A549 (cell line): ENCODE measurements at regions not wholly inside any gene's neighbourhood (a gene's known extent, or its start where the extent isn't known, plus 50 kb on each side); places are given as distances from the start of the nearest gene placed in this dataset.

Experiments
- ATAC-seq, 2 experiments: fragments of 200-7000 bp in 1 of 2; fragments of >200 bp in 1 of 2; cut with Nextera tagmentation in 1 of 2; cut with Tn5 transposase in 1 of 2; 3 replicates each; pipeline versions ENCODE4 v1.8.0 to v1.9.1; 2018 to 2020; ENCODE audit warnings: mild to moderate bottlenecking in 1 of 2, moderate library complexity in 1 of 2
- CTCF ChIA-PET: fragments of 300-600 bp; sonication (Branson Sonifier 250); formaldehyde crosslinking; extraction: SDS; loops from one replicate; lab custom pipeline; 2021; ENCODE audit warnings: antibody characterized with exemption, inconsistent platforms; lab: Yijun Ruan, JAX
- POLR2A ChIA-PET: fragments of 350-600 bp; formaldehyde crosslinking; extraction: SDS; loops from one replicate; lab custom pipeline; 2021; ENCODE audit warnings: antibody characterized with exemption, inconsistent platforms; lab: Yijun Ruan, JAX
- DNase-seq, 2 experiments: peaks; one replicate each; pipeline versions ENCODE4 v3.0.0 to v3.0.0-alpha.2; 2011 to 2016; ENCODE audit warnings: low read depth in 1 of 2, low spot score in 1 of 2
- FAIRE-seq: peaks from 2 replicates; lab custom pipeline; 2011; peaks lifted over from hg19 to GRCh38; lab: Jason Lieb, UNC
- H3K27ac ChIP-seq, 2 experiments: fragments of >200 bp; sonication (Bioruptor Twin); formaldehyde crosslinking; 3 replicates each; pipeline ENCODE4 v1.5.1; 2016 to 2017
- H3K4me1 ChIP-seq: fragments of >200 bp; sonication (Bioruptor Twin); formaldehyde crosslinking; 3 replicates; pipeline ENCODE4 v1.6.1; 2016
- H3K4me2 ChIP-seq: fragments of >200 bp; sonication (Bioruptor Twin); formaldehyde crosslinking; 3 replicates; pipeline ENCODE4 v1.6.1; 2016
- H3K4me3 ChIP-seq: fragments of >200 bp; sonication (Bioruptor Twin); formaldehyde crosslinking; 3 replicates; pipeline ENCODE4 v1.5.1; 2016
- H3K9me3 ChIP-seq: fragments of >200 bp; sonication (Bioruptor Twin); formaldehyde crosslinking; 3 replicates; pipeline ENCODE4 v1.6.1; 2016
- BCL3 ChIP-seq: fragments of >200 bp; sonication (Bioruptor Twin); formaldehyde crosslinking; IDR thresholded peaks from 3 replicates; pipeline ENCODE4 v1.6.1; 2016
- BHLHE40 ChIP-seq: IDR thresholded peaks from 2 replicates; pipeline ENCODE4 v1.6.1; 2012; ENCODE audit warnings: low read depth, low read length, inconsistent platforms
- CBX2 ChIP-seq: fragments of 200-600 bp; sonication (generic); IDR thresholded peaks from 2 replicates; pipeline ENCODE4 v1.6.1; 2016; ENCODE audit warnings: low read depth, mild to moderate bottlenecking, borderline replicate concordance
- CBX8 ChIP-seq: fragments of 200-600 bp; sonication (generic); IDR thresholded peaks from 2 replicates; pipeline ENCODE4 v1.6.1; 2016
- CEBPB ChIP-seq, 2 experiments: fragments of >200 bp in 1 of 2; sonication (Bioruptor Twin) in 1 of 2; formaldehyde crosslinking in 1 of 2; IDR thresholded peaks; 2 replicates each; pipeline ENCODE4 v1.6.1; 2012 to 2016
- EHMT2 ChIP-seq: fragments of 200-600 bp; sonication (generic); IDR thresholded peaks from 2 replicates; pipeline ENCODE4 v1.6.1; 2016; ENCODE audit warnings: antibody characterized with exemption, low read depth, mild to moderate bottlenecking, moderate library complexity
- FOSB ChIP-seq: fragments of 250-450 bp; sonication (Bioruptor Pico); IDR thresholded peaks from 2 replicates; pipeline ENCODE4 v1.5.0; 2020; ENCODE audit warnings: mild to moderate bottlenecking, moderate library complexity
- FOXS1 ChIP-seq: fragments of 250-450 bp; sonication (Bioruptor Pico); IDR thresholded peaks from 2 replicates; pipeline ENCODE4 v1.5.0; 2020; ENCODE audit warnings: mild to moderate bottlenecking, moderate library complexity
- HMGXB4 ChIP-seq: fragments of 250-450 bp; sonication (Bioruptor Pico); IDR thresholded peaks from 2 replicates; pipeline ENCODE4 v1.5.0; 2021; ENCODE audit warnings: mild to moderate bottlenecking, moderate library complexity, borderline replicate concordance
- HOXA7 ChIP-seq: fragments of 250-450 bp; sonication (Bioruptor Pico); IDR thresholded peaks from 2 replicates; pipeline ENCODE4 v1.5.0; 2020; ENCODE audit warnings: mild to moderate bottlenecking, moderate library complexity
- MYC ChIP-seq: IDR thresholded peaks from 2 replicates; pipeline ENCODE4 v1.6.1; 2012; ENCODE audit warnings: mild to moderate bottlenecking, inconsistent platforms, low read length, improper control_type of control experiment, borderline replicate concordance
- NFE2L2 ChIP-seq: fragments of 150-350 bp; conservative IDR thresholded peaks from 2 replicates; pipeline ENCODE4 v1.6.1; 2014; ENCODE audit warnings: low read length
- NR3C1 ChIP-seq: fragments of >200 bp; sonication (Bioruptor Twin); formaldehyde crosslinking; IDR thresholded peaks from 3 replicates; pipeline ENCODE4 v1.6.1; 2017
- PHF8 ChIP-seq: fragments of 200-600 bp; sonication (generic); IDR thresholded peaks from 2 replicates; pipeline ENCODE4 v1.6.1; 2016; ENCODE audit warnings: low read depth, mild to moderate bottlenecking, antibody characterized with exemption, moderate library complexity, borderline replicate concordance
- POLR2AphosphoS2 ChIP-seq: conservative IDR thresholded peaks from 2 replicates; pipeline ENCODE4 v1.6.1; 2012; ENCODE audit warnings: low read length, improper control_type of control experiment, inconsistent platforms
- RAD21 ChIP-seq, 2 experiments: fragments of >200 bp in 1 of 2; sonication (Bioruptor Twin) in 1 of 2; formaldehyde crosslinking in 1 of 2; IDR thresholded peaks in 1 of 2; conservative IDR thresholded peaks in 1 of 2; 2 replicates in 1 of 2; 3 replicates in 1 of 2; pipeline ENCODE4 v1.6.1; 2012 to 2018; ENCODE audit warnings: inconsistent platforms in 1 of 2
- RARB ChIP-seq: fragments of 250-450 bp; sonication (Bioruptor Pico); IDR thresholded peaks from 2 replicates; pipeline ENCODE4 v1.8.0; 2021; ENCODE audit warnings: mild to moderate bottlenecking, moderate library complexity
- RNF2 ChIP-seq: fragments of 200-600 bp; sonication (generic); IDR thresholded peaks from 2 replicates; pipeline ENCODE4 v1.6.1; 2016; ENCODE audit warnings: low read depth, mild to moderate bottlenecking, antibody characterized with exemption, moderate library complexity, borderline replicate concordance
- SMC3 ChIP-seq: fragments of >200 bp; sonication (Bioruptor Twin); formaldehyde crosslinking; IDR thresholded peaks from 3 replicates; pipeline ENCODE4 v1.6.1; 2018; ENCODE audit warnings: inconsistent platforms
- SREBF2 ChIP-seq: fragments of 450-650 bp; IDR thresholded peaks from 2 replicates; pipeline ENCODE4 v1.6.1; 2014; ENCODE audit warnings: mild to moderate bottlenecking, moderate library complexity
- TP53 ChIP-seq: fragments of 250-450 bp; sonication (Bioruptor Pico); IDR thresholded peaks from 2 replicates; pipeline ENCODE4 v1.5.0; 2021; ENCODE audit warnings: mild to moderate bottlenecking, moderate library complexity
- WGBS: methylation state at CpG from one replicate; pipeline ENCODE4 v1.1.6; 2017; ENCODE audit errors: missing lambda C conversion rate; 5-methylcytosine and 5-hydroxymethylcytosine counted together

GRCh38 chr2:200180943-200181342, 125.5 kb upstream of the SPATS2L start:
- WGBS, result 21% methylated on average over 3 of the region's 3 CpGs
- Histone ChIP-seq H3K27ac (no peak overlapping the region), H3K4me2 (no peak overlapping the region), H3K4me1 (peaks cover 7% of the 10 kb centered on the region; the same call in 1 of the 3 replicates), H3K4me3 (no peak overlapping the region), H3K9me3 (no peaks in the 10 kb centered on the region)
- CTCF ChIA-PET, result interaction anchor here (2.4 kb wide), 1 partner anchor 290 kb away, joined by 6 read pairs; no protein-coding TSS in a partner anchor
- no peak for DNase-seq
- POLR2A ChIA-PET, result no interaction called here
- ATAC-seq, result no peak; a peak in 1 of 6 replicates
- FAIRE-seq, result no peak
- no peak for TF ChIP-seq PHF8
- no peak for TF ChIP-seq RARB (CRISPR knock-in tag)
- TF ChIP-seq CBX2, result no peak
- no peak for TF ChIP-seq FOXS1 (CRISPR knock-in tag)
- TF ChIP-seq BCL3, result no peak
- no peak for TF ChIP-seq CEBPB (IDR thresholded peaks at IDR 0.05)
- TF ChIP-seq RNF2, result no peak

- 55% methylated on average over 4 of the region's 5 CpGs for WGBS
- CTCF ChIA-PET, result interaction anchor here (2.4 kb wide), 1 partner anchor 289 kb away, joined by 6 read pairs; no protein-coding TSS in a partner anchor
- H3K27ac ChIP-seq, result no peak overlapping the region
- H3K4me1 ChIP-seq, result peaks cover 7% of the 10 kb centered on the region; the same call in 1 of the 3 replicates
- DNase-seq, result no peak
- POLR2A ChIA-PET, result no interaction called here
- H3K4me3 ChIP-seq, result no peak overlapping the region
- no peak for FAIRE-seq
- no peak for ATAC-seq
- H3K4me2 ChIP-seq, result no peak overlapping the region
- no peaks in the 10 kb centered on the region for H3K9me3 ChIP-seq
- TF ChIP-seq SMC3, result no peak
- TF ChIP-seq FOSB, result no peak
- no peak for TF ChIP-seq HMGXB4 (CRISPR knock-in tag)
- no peak for TF ChIP-seq NFE2L2
- no peak for TF ChIP-seq CEBPB (IDR thresholded peaks at IDR 0.05)
- no peak for TF ChIP-seq POLR2AphosphoS2
- TF ChIP-seq BHLHE40, result no peak
- no peak for TF ChIP-seq TP53 (CRISPR knock-in tag)
- no peak for TF ChIP-seq RNF2
- TF ChIP-seq FOXS1 (CRISPR knock-in tag), result no peak
- no peak for TF ChIP-seq RAD21 (conservative IDR thresholded peaks at IDR 0.05 in 1 of 2, IDR thresholded peaks at IDR 0.05 in 1 of 2)
- no peak for TF ChIP-seq HOXA7 (CRISPR knock-in tag)
- TF ChIP-seq NR3C1, result no peak
- no peak for TF ChIP-seq MYC
- no peak for TF ChIP-seq SREBF2
- TF ChIP-seq EHMT2, result no peak
- TF ChIP-seq CBX8, result no peak
These were observed 124.7 kb upstream of the SPATS2L start for GRCh38 chr2:200181755-200182154.
